HepG2 (cell line): ENCODE measurements at regions not wholly inside any gene's neighbourhood (a gene's known extent, or its start where the extent isn't known, plus 50 kb on each side); places are given as distances from the start of the nearest gene placed in this dataset.

Experiments
- CEBPB ChIP-seq: IDR thresholded peaks from 2 replicates; pipeline ENCODE4 v1.6.1; 2011; ENCODE audit warnings: low read depth, low read length, improper control_type of control experiment, borderline replicate concordance
- EP300 ChIP-seq, 3 experiments: sonication (generic) in 1 of 3; formaldehyde crosslinking in 1 of 3; IDR thresholded peaks; 2 replicates each; pipeline versions ENCODE4 v1.5.1 to v1.6.1; 2011 to 2020; ENCODE audit warnings: low read depth in 2 of 3, low read length in 2 of 3, borderline replicate concordance in 1 of 3, improper control_type of control experiment in 1 of 3, mild to moderate bottlenecking in 1 of 3, missing genetic modification reagents in 1 of 3, moderate library complexity in 1 of 3
- JARID2 ChIP-seq: sonication (generic); formaldehyde crosslinking; IDR thresholded peaks from 2 replicates; pipeline ENCODE4 v1.8.1; 2023; ENCODE audit warnings: missing genetic modification reagents, inconsistent platforms; ENCODE audit not compliant: insufficient replicate concordance
- JDP2 ChIP-seq: sonication (generic); formaldehyde crosslinking; IDR thresholded peaks from 2 replicates; pipeline ENCODE4 v1.8.1; 2022; ENCODE audit warnings: missing genetic modification reagents, borderline replicate concordance
- SOX13 ChIP-seq, 3 experiments: fragments of 450-650 bp in 1 of 3; sonication (generic) in 1 of 3; formaldehyde crosslinking in 1 of 3; IDR thresholded peaks in 2 of 3; conservative IDR thresholded peaks in 1 of 3; 2 replicates each; pipeline versions ENCODE4 v1.5.0 to v1.6.1; 2016 to 2020; ENCODE audit warnings: antibody characterized with exemption in 1 of 3, mild to moderate bottlenecking in 1 of 3, missing compliant biosample characterization in 1 of 3, missing genetic modification reagents in 1 of 3, moderate library complexity in 1 of 3
- ZNF34 ChIP-seq: sonication (generic); formaldehyde crosslinking; IDR thresholded peaks from 2 replicates; pipeline ENCODE4 v1.4.0; 2020; ENCODE audit warnings: mild to moderate bottlenecking, missing genetic modification reagents, borderline replicate concordance
- ZNF446 ChIP-seq: sonication (generic); formaldehyde crosslinking; IDR thresholded peaks from 2 replicates; pipeline ENCODE4 v1.5.0; 2020; ENCODE audit warnings: mild to moderate bottlenecking, missing genetic modification reagents
- TF ChIP-seq, protein P1 (sequence below): IDR thresholded peaks from 2 replicates; pipeline ENCODE4 v1.6.1; 2016; ENCODE audit warnings: low read depth
- TF ChIP-seq, protein P2 (sequence below): sonication (generic); formaldehyde crosslinking; conservative IDR thresholded peaks from 2 replicates; pipeline ENCODE4 v1.4.0; 2020; ENCODE audit warnings: mild to moderate bottlenecking, missing genetic modification reagents, moderate library complexity
- TF ChIP-seq, protein P3 (sequence below): sonication (generic); formaldehyde crosslinking; IDR thresholded peaks from 2 replicates; pipeline ENCODE4 v1.4.0; 2020; ENCODE audit warnings: mild to moderate bottlenecking, missing genetic modification reagents
- TF ChIP-seq, protein P4 (sequence below): sonication (generic); formaldehyde crosslinking; IDR thresholded peaks from 2 replicates; pipeline ENCODE4 v1.4.0; 2020; ENCODE audit warnings: missing genetic modification reagents, borderline replicate concordance
- TF ChIP-seq, protein P5 (sequence below): IDR thresholded peaks from 2 replicates; pipeline ENCODE4 v1.6.1; 2018; ENCODE audit warnings: missing genetic modification reagents

DNA sequence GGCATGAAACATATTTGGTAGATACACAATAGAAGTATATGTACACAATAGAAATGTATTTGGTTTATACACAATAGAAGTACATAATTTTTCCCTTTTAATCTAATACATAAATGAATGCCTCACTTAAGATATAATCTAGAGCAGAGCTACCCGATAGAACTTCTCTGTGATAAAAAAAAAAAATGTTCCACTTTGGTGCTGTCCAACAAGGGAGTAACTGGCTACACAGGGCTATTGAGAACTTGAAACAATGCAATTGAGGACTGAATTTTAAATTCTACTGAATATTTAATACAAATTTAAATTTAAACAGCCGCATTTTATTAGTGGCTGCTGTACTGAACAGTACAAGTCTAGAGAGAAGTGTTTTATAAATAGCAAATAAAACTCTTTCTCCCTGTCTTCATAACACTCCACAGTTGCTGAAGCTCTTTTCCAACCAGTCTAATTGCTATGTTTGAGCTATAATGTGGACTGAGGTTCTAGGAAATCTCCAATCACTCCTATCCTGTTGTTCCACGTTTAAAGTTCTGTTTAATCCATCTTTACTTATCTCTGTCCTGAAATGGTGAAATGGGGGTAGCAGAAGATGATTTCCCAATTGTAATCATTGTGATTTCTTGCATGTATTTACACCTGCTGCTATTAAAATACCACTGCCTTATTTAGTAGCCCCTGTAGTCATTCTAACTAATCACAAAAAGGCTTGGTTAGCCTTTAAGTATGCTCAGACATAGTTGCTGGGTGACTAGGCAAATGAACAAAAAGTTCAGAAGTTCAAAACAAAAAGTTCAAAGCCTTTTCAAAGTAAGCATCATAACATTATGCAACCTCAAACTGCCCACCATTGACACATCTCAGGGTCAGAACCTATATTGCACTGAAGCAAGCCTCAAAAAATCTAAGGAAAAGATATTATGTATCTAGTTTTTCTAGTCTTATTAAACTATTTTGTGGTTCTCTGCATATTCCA lies 192.3 kb upstream of the C1orf87 start (continued):
- TF ChIP-seq, protein P1, sequence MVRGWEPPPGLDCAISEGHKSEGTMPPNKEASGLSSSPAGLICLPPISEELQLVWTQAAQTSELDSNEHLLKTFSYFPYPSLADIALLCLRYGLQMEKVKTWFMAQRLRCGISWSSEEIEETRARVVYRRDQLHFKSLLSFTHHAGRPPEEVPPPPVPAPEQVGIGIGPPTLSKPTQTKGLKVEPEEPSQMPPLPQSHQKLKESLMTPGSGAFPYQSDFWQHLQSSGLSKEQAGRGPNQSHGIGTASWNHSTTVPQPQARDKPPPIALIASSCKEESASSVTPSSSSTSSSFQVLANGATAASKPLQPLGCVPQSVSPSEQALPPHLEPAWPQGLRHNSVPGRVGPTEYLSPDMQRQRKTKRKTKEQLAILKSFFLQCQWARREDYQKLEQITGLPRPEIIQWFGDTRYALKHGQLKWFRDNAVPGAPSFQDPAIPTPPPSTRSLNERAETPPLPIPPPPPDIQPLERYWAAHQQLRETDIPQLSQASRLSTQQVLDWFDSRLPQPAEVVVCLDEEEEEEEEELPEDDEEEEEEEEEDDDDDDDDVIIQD (CRISPR knock-in tag) = no peak
- TF ChIP-seq CEBPB (peak; percentile 82), ZNF34 (CRISPR knock-in tag) (no peak), ZNF446 (CRISPR knock-in tag) (no peak), EP300 (IDR thresholded peaks at IDR 0.05; ENCODE audit: low read depth in 2 of 2, low read length in 2 of 2) (peak in 1 of 2 experiments; percentile 43; a peak in 1 of 4 replicates), EP300 (CRISPR knock-in tag; IDR thresholded peaks at IDR 0.05; ENCODE audit: borderline replicate concordance) (no peak), SOX13 (IDR thresholded peaks at IDR 0.05) (no peak), SOX13 (CRISPR knock-in tag; conservative IDR thresholded peaks at IDR 0.05 in 1 of 2, IDR thresholded peaks at IDR 0.05 in 1 of 2) (peak in 1 of 2 experiments; percentile 23; a peak in 1 of 4 replicates), JDP2 (no peak), JARID2 (CRISPR knock-in tag) (no peak)
- TF ChIP-seq, protein P2, sequence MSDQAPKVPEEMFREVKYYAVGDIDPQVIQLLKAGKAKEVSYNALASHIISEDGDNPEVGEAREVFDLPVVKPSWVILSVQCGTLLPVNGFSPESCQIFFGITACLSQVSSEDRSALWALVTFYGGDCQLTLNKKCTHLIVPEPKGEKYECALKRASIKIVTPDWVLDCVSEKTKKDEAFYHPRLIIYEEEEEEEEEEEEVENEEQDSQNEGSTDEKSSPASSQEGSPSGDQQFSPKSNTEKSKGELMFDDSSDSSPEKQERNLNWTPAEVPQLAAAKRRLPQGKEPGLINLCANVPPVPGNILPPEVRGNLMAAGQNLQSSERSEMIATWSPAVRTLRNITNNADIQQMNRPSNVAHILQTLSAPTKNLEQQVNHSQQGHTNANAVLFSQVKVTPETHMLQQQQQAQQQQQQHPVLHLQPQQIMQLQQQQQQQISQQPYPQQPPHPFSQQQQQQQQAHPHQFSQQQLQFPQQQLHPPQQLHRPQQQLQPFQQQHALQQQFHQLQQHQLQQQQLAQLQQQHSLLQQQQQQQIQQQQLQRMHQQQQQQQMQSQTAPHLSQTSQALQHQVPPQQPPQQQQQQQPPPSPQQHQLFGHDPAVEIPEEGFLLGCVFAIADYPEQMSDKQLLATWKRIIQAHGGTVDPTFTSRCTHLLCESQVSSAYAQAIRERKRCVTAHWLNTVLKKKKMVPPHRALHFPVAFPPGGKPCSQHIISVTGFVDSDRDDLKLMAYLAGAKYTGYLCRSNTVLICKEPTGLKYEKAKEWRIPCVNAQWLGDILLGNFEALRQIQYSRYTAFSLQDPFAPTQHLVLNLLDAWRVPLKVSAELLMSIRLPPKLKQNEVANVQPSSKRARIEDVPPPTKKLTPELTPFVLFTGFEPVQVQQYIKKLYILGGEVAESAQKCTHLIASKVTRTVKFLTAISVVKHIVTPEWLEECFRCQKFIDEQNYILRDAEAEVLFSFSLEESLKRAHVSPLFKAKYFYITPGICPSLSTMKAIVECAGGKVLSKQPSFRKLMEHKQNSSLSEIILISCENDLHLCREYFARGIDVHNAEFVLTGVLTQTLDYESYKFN = 0 out of 2 replicates have a peak, but pooled peaks have one; percentile 32
- TF ChIP-seq, protein P3, sequence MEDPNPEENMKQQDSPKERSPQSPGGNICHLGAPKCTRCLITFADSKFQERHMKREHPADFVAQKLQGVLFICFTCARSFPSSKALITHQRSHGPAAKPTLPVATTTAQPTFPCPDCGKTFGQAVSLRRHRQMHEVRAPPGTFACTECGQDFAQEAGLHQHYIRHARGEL (CRISPR knock-in tag) = no peak
- TF ChIP-seq, protein P4, sequence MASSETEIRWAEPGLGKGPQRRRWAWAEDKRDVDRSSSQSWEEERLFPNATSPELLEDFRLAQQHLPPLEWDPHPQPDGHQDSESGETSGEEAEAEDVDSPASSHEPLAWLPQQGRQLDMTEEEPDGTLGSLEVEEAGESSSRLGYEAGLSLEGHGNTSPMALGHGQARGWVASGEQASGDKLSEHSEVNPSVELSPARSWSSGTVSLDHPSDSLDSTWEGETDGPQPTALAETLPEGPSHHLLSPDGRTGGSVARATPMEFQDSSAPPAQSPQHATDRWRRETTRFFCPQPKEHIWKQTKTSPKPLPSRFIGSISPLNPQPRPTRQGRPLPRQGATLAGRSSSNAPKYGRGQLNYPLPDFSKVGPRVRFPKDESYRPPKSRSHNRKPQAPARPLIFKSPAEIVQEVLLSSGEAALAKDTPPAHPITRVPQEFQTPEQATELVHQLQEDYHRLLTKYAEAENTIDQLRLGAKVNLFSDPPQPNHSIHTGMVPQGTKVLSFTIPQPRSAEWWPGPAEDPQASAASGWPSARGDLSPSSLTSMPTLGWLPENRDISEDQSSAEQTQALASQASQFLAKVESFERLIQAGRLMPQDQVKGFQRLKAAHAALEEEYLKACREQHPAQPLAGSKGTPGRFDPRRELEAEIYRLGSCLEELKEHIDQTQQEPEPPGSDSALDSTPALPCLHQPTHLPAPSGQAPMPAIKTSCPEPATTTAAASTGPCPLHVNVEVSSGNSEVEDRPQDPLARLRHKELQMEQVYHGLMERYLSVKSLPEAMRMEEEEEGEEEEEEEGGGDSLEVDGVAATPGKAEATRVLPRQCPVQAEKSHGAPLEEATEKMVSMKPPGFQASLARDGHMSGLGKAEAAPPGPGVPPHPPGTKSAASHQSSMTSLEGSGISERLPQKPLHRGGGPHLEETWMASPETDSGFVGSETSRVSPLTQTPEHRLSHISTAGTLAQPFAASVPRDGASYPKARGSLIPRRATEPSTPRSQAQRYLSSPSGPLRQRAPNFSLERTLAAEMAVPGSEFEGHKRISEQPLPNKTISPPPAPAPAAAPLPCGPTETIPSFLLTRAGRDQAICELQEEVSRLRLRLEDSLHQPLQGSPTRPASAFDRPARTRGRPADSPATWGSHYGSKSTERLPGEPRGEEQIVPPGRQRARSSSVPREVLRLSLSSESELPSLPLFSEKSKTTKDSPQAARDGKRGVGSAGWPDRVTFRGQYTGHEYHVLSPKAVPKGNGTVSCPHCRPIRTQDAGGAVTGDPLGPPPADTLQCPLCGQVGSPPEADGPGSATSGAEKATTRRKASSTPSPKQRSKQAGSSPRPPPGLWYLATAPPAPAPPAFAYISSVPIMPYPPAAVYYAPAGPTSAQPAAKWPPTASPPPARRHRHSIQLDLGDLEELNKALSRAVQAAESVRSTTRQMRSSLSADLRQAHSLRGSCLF = no peak
- TF ChIP-seq, protein P5, sequence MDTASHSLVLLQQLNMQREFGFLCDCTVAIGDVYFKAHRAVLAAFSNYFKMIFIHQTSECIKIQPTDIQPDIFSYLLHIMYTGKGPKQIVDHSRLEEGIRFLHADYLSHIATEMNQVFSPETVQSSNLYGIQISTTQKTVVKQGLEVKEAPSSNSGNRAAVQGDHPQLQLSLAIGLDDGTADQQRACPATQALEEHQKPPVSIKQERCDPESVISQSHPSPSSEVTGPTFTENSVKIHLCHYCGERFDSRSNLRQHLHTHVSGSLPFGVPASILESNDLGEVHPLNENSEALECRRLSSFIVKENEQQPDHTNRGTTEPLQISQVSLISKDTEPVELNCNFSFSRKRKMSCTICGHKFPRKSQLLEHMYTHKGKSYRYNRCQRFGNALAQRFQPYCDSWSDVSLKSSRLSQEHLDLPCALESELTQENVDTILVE = no peak
